ENCODE measurements at regions not wholly inside any gene's neighbourhood (a gene's known extent, or its start where the extent isn't known, plus 50 kb on each side); places are given as distances from the start of the nearest gene placed in this dataset.

GRCh38 chr4:24701683-24702082, 93.7 kb upstream of the SOD3 start:
- Mint-ChIP-seq H3K36me3 (ENCODE audit: low read depth) (no peaks in the 10 kb centered on the region), H3K4me1 (ENCODE audit: low read depth) (no peaks in the 10 kb centered on the region), H3K27ac (no peak overlapping the region), H3K9me3 (ENCODE audit: insufficient read depth) (no peaks in the 10 kb centered on the region), H3K27me3 (ENCODE audit: low read depth) (peaks cover 6% of the 10 kb centered on the region), H3K4me3 (no peak overlapping the region)
- POLR2A ChIA-PET: no interaction called here
- DNase-seq (no peak), ATAC-seq (no peak)
- CTCF ChIA-PET: no interaction called here

GRCh38 chr4:24702281-24702680, 93.1 kb upstream of the SOD3 start:
- Mint-ChIP-seq H3K9me3 (ENCODE audit: insufficient read depth) (no peaks in the 10 kb centered on the region), H3K4me3 (no peak overlapping the region), H3K27me3 (ENCODE audit: low read depth) (peaks cover 6% of the 10 kb centered on the region), H3K27ac (no peak overlapping the region), H3K36me3 (ENCODE audit: low read depth) (no peaks in the 10 kb centered on the region), H3K4me1 (ENCODE audit: low read depth) (no peaks in the 10 kb centered on the region)
- ATAC-seq (no peak), DNase-seq (no peak)
- POLR2A ChIA-PET: no interaction called here
- CTCF ChIA-PET: interaction anchor here (0.9 kb wide), 1 partner anchor 12 kb away, joined by 3 read pairs; no protein-coding TSS in a partner anchor

- Mint-ChIP-seq H3K9me3 (ENCODE audit: insufficient read depth) (no peaks in the 10 kb centered on the region), H3K36me3 (ENCODE audit: low read depth) (no peaks in the 10 kb centered on the region), H3K4me3 (no peak overlapping the region), H3K4me1 (ENCODE audit: low read depth) (no peaks in the 10 kb centered on the region), H3K27ac (no peak overlapping the region), H3K27me3 (ENCODE audit: low read depth) (peaks cover 4% of the 10 kb centered on the region)
- POLR2A ChIA-PET: interaction anchor here (0.9 kb wide), 1 partner anchor 10 kb away, joined by 4 read pairs; no protein-coding TSS in a partner anchor
- CTCF ChIA-PET: interaction anchor here (0.9 kb wide), 1 partner anchor 11 kb away, joined by 3 read pairs; no protein-coding TSS in a partner anchor
- DNase-seq: no peak
- no peak for ATAC-seq
Measured at GRCh38 chr4:24703298-24703697, 92.1 kb upstream of the SOD3 start.

DNA sequence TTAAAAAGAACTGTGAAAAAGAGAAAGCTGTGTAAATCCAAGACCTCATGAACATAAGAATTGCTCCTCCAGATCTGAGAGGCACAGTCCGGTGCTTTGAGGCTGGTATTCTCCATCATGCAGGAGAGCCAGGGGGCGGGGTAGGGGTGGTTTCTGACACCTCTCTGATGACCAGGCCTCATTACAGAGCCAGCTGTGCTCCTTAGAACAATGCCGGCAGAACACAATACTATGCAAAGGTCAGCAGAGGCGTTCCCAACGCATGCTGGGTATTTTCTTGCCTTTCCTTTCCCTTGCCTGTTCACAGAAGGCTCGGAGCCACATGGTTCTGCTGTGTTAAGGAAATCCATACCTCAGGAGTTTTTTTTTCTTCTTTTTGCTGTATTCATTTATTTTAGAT, 91.2 kb upstream of the SOD3 start:
- Mint-ChIP-seq H3K27ac (no peak overlapping the region), H3K36me3 (ENCODE audit: low read depth) (no peaks in the 10 kb centered on the region), H3K27me3 (ENCODE audit: low read depth) (peaks cover 4% of the 10 kb centered on the region), H3K4me3 (no peak overlapping the region), H3K9me3 (ENCODE audit: insufficient read depth) (no peaks in the 10 kb centered on the region), H3K4me1 (ENCODE audit: low read depth) (no peaks in the 10 kb centered on the region)
- CTCF ChIA-PET: no interaction called here
- DNase-seq (no peak), ATAC-seq (no peak)
- POLR2A ChIA-PET: interaction anchor here (0.9 kb wide), 1 partner anchor 9 kb away, joined by 4 read pairs; no protein-coding TSS in a partner anchor

- CTCF ChIA-PET: no interaction called here
- no peaks in the 10 kb centered on the region for H3K9me3 Mint-ChIP-seq (ENCODE audit: insufficient read depth)
- no peaks in the 10 kb centered on the region for H3K4me1 Mint-ChIP-seq (ENCODE audit: low read depth)
- no peak overlapping the region for H3K27ac Mint-ChIP-seq
- H3K36me3 Mint-ChIP-seq (ENCODE audit: low read depth): no peaks in the 10 kb centered on the region
- peaks cover 4% of the 10 kb centered on the region for H3K27me3 Mint-ChIP-seq (ENCODE audit: low read depth)
- H3K4me3 Mint-ChIP-seq: no peak overlapping the region
- POLR2A ChIA-PET: no interaction called here
- DNase-seq (no peak), ATAC-seq (no peak)
Measured at GRCh38 chr4:24705016-24705753, 90.2 kb upstream of the SOD3 start.

DNA sequence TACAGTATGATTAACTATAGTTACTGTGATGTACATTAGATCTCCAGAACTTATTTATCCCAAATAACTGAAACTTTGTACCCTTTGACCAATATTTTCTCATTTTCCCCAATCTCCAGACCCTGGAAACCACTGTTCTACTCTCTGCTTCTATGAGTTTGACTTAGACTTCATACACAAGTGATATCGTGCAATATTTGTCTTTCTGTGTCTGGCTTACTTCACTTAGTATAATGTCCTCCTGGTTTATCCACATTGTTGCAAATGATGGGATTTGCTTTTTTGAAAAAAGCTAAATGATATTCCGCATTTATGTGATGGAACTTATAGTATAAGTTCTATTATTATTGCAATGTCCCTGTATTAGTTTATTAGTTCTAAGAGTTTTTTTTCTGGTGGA, 81.8 kb upstream of the SOD3 start:
- no peaks in the 10 kb centered on the region for H3K4me1 Mint-ChIP-seq (ENCODE audit: low read depth)
- ATAC-seq: no peak
- no peak overlapping the region for H3K4me3 Mint-ChIP-seq
- H3K27ac Mint-ChIP-seq: no peak overlapping the region
- ChIA-PET CTCF (no interaction called here), POLR2A (interaction anchor here (0.6 kb wide), 1 partner anchor 636 kb away, joined by 6 read pairs; no protein-coding TSS in a partner anchor)
- DNase-seq: no peak
- H3K36me3 Mint-ChIP-seq (ENCODE audit: low read depth): no peaks in the 10 kb centered on the region
- H3K27me3 Mint-ChIP-seq (ENCODE audit: low read depth): no peaks in the 10 kb centered on the region
- peaks cover 10% of the 10 kb centered on the region for H3K9me3 Mint-ChIP-seq (ENCODE audit: insufficient read depth)

GRCh38 chr4:24719615-24720014, 75.8 kb upstream of the SOD3 start:
- peaks cover 10% of the 10 kb centered on the region for H3K9me3 Mint-ChIP-seq (ENCODE audit: insufficient read depth)
- ATAC-seq: no peak
- H3K27ac Mint-ChIP-seq: no peak overlapping the region
- CTCF ChIA-PET: no interaction called here
- no peaks in the 10 kb centered on the region for H3K27me3 Mint-ChIP-seq (ENCODE audit: low read depth)
- H3K36me3 Mint-ChIP-seq (ENCODE audit: low read depth): no peaks in the 10 kb centered on the region
- POLR2A ChIA-PET: no interaction called here
- no peak overlapping the region for H3K4me3 Mint-ChIP-seq
- no peaks in the 10 kb centered on the region for H3K4me1 Mint-ChIP-seq (ENCODE audit: low read depth)
- no peak for DNase-seq

DNA sequence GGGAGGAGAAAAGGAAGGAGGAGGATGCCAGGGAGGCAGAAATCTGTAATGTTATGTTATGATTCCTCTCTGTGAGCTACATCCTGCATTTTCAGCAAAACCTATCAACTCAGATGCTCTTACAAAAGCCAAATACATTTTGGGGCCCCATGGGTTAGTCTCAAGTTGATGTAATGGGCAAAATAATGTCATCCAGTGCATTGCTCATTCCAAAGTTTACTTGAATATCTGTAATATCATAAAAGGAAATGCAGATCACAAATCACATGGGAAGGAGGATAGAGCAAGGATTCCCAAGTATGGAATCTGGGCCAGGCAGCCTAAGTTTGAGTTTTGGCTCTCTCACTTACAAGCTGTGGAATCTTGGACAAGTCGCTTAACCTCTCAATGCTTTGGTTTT, 74.9 kb upstream of the SOD3 start:
- no peak for ATAC-seq
- ChIA-PET POLR2A (no interaction called here), CTCF (no interaction called here)

DNA sequence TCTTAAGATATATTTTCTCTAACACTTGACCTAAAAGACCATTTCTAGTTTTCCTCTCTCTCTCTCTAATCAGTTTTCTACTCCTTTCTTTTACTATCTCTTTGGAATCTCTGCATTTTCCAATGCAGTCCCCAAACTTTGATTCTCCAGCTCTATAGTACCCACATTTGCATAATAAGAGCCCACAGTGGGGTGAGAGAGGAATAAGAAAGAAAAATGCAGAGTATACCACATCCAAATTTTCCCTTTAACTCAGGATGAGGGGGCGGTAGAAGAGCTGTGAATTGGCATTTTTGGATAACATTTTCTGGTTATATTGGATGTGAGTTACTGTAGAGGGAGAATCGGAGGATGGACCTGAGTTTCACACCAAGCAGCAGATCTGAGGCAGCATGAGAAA, 74.4 kb upstream of the SOD3 start:
- ChIA-PET POLR2A (no interaction called here), CTCF (no interaction called here)
- DNase-seq: no peak
- Mint-ChIP-seq H3K36me3 (ENCODE audit: low read depth) (no peaks in the 10 kb centered on the region), H3K27ac (no peak overlapping the region), H3K27me3 (ENCODE audit: low read depth) (no peaks in the 10 kb centered on the region), H3K4me3 (no peak overlapping the region), H3K9me3 (ENCODE audit: insufficient read depth) (peaks cover 3% of the 10 kb centered on the region), H3K4me1 (ENCODE audit: low read depth) (no peaks in the 10 kb centered on the region)
- ATAC-seq: no peak

More for the DNA sequence above, 74.9 kb upstream of the SOD3 start:
- Mint-ChIP-seq H3K36me3 (ENCODE audit: low read depth) (no peaks in the 10 kb centered on the region), H3K9me3 (ENCODE audit: insufficient read depth) (peaks cover 4% of the 10 kb centered on the region), H3K27ac (no peak overlapping the region), H3K27me3 (ENCODE audit: low read depth) (no peaks in the 10 kb centered on the region), H3K4me1 (ENCODE audit: low read depth) (no peaks in the 10 kb centered on the region), H3K4me3 (no peak overlapping the region)
- DNase-seq: no peak

- H3K4me3 Mint-ChIP-seq: no peak overlapping the region
- POLR2A ChIA-PET: no interaction called here
- H3K27me3 Mint-ChIP-seq (ENCODE audit: low read depth): no peaks in the 10 kb centered on the region
- peaks cover 3% of the 10 kb centered on the region for H3K9me3 Mint-ChIP-seq (ENCODE audit: insufficient read depth)
- no peaks in the 10 kb centered on the region for H3K36me3 Mint-ChIP-seq (ENCODE audit: low read depth)
- no peak for DNase-seq
- H3K4me1 Mint-ChIP-seq (ENCODE audit: low read depth): no peaks in the 10 kb centered on the region
- H3K27ac Mint-ChIP-seq: no peak overlapping the region
- CTCF ChIA-PET: no interaction called here
- ATAC-seq: no peak
Measured at GRCh38 chr4:24722026-24722568, 73.3 kb upstream of the SOD3 start.

GRCh38 chr4:24727390-24728224, 67.8 kb upstream of the SOD3 start:
- no peaks in the 10 kb centered on the region for H3K4me1 Mint-ChIP-seq (ENCODE audit: low read depth)
- CTCF ChIA-PET: no interaction called here
- ATAC-seq (no peak), DNase-seq (no peak)
- H3K27me3 Mint-ChIP-seq (ENCODE audit: low read depth): no peaks in the 10 kb centered on the region
- no peaks in the 10 kb centered on the region for H3K9me3 Mint-ChIP-seq (ENCODE audit: insufficient read depth)
- no peak overlapping the region for H3K4me3 Mint-ChIP-seq
- H3K36me3 Mint-ChIP-seq (ENCODE audit: low read depth): no peaks in the 10 kb centered on the region
- H3K27ac Mint-ChIP-seq: no peak overlapping the region
- POLR2A ChIA-PET: no interaction called here

GRCh38 chr4:24729119-24729730, 66.1 kb upstream of the SOD3 start:
- DNase-seq (no peak), ATAC-seq (no peak)
- no peaks in the 10 kb centered on the region for H3K4me1 Mint-ChIP-seq (ENCODE audit: low read depth)
- ChIA-PET POLR2A (no interaction called here), CTCF (no interaction called here)
- H3K27ac Mint-ChIP-seq: no peak overlapping the region
- no peak overlapping the region for H3K4me3 Mint-ChIP-seq
- no peaks in the 10 kb centered on the region for H3K36me3 Mint-ChIP-seq (ENCODE audit: low read depth)
- no peaks in the 10 kb centered on the region for H3K27me3 Mint-ChIP-seq (ENCODE audit: low read depth)
- H3K9me3 Mint-ChIP-seq (ENCODE audit: insufficient read depth): no peaks in the 10 kb centered on the region

Measured in activated CD8-positive, alpha-beta T cell treated with anti-CD3 and anti-CD28 coated beads, Interleukin-2, amount 10 ng/mL, durations not matched to agents 7 days and 5 days (primary cell).